MM.1S (cell line): ENCODE measurements at regions not wholly inside any gene's neighbourhood (a gene's known extent, or its start where the extent isn't known, plus 50 kb on each side); places are given as distances from the start of the nearest gene placed in this dataset.

Source experiments
- CTCF ChIP-seq: fragments of 300-600 bp; sonication (generic); IDR thresholded peaks from 2 replicates; pipeline ENCODE4 v1.5.1; 2016; ENCODE audit warnings: antibody characterized with exemption, low read length, mixed read lengths
- EZH2 ChIP-seq: fragments of 300-600 bp; sonication (generic); optimal IDR thresholded peaks from 2 replicates; pipeline ENCODE3; 2017; ENCODE audit warnings: low read depth, mild to moderate bottlenecking, antibody characterized with exemption, low read length, mixed read lengths
- EZH2phosphoT487 ChIP-seq: fragments of 300-600 bp; sonication (generic); IDR thresholded peaks from 2 replicates; pipeline ENCODE4 v1.6.1; 2018; ENCODE audit warnings: antibody characterized with exemption, low read length

GRCh38 chr2:9696731-9697130, 65.9 kb upstream of the YWHAQ start:
- no peak for TF ChIP-seq CTCF
- TF ChIP-seq EZH2, result no peak
- TF ChIP-seq EZH2phosphoT487, result no peak
